Endothelial cell of umbilical vein (primary cell): ENCODE measurements at regions not wholly inside any gene's neighbourhood (a gene's known extent, or its start where the extent isn't known, plus 50 kb on each side); places are given as distances from the start of the nearest gene placed in this dataset.

Experiments
- POLR2A ChIP-seq: IDR thresholded peaks from 2 replicates; pipeline ENCODE4 v1.6.1; 2012; ENCODE audit warnings: low read depth, mild to moderate bottlenecking, control low read depth, low read length
- TF ChIP-seq, protein P1 (sequence below), 2 donors: IDR thresholded peaks; 1 replicate in 1 of 2; 2 replicates in 1 of 2; pipeline ENCODE4 v1.5.1; 2011; ENCODE audit warnings: low read length in 2 of 2, mild to moderate bottlenecking in 2 of 2, moderate library complexity in 2 of 2, control low read depth in 1 of 2, inconsistent platforms in 1 of 2, low read depth in 1 of 2; ENCODE audit not compliant: insufficient read depth in 1 of 2; ENCODE audit errors: extremely low read depth in 1 of 2

DNA sequence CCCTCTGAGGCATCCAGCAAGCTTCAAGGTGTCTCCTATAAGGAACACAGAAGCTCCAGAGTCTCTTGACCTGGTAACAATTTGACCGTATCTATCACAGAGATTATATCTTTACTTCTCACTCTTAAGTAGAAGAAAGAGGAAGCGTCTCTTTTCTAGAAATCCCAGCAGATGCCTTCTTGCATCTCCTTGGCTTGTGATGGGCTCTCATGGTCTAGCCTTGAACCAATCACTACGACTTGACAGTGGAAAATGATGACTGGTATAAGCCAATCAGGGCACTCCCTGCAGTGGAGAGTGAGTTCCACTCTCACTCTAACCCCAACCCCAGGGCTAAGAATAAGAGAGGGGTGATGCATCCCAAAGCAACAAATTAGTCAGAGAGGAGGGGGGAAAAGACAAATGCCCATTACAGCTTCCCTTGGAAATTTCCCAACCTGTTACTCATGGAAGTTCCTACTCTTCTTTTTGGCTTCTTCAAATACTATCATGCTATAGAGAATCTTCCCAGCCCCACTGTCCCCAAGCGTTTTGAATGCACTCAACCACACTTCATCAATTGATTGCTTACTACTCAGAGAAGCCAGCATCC, 293.5 kb downstream of the MN1 start:
- TF ChIP-seq, protein P1, sequence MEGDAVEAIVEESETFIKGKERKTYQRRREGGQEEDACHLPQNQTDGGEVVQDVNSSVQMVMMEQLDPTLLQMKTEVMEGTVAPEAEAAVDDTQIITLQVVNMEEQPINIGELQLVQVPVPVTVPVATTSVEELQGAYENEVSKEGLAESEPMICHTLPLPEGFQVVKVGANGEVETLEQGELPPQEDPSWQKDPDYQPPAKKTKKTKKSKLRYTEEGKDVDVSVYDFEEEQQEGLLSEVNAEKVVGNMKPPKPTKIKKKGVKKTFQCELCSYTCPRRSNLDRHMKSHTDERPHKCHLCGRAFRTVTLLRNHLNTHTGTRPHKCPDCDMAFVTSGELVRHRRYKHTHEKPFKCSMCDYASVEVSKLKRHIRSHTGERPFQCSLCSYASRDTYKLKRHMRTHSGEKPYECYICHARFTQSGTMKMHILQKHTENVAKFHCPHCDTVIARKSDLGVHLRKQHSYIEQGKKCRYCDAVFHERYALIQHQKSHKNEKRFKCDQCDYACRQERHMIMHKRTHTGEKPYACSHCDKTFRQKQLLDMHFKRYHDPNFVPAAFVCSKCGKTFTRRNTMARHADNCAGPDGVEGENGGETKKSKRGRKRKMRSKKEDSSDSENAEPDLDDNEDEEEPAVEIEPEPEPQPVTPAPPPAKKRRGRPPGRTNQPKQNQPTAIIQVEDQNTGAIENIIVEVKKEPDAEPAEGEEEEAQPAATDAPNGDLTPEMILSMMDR (IDR thresholded peaks at IDR 0.05; ENCODE audit: extremely low read depth in 1 of 2, insufficient read depth in 1 of 2, low read depth in 1 of 2, low read length in 2 of 2), result no peak
- TF ChIP-seq POLR2A, result no peak
